HG03342 (cell line): ENCODE measurements at regions not wholly inside any gene's neighbourhood (a gene's known extent, or its start where the extent isn't known, plus 50 kb on each side); places are given as distances from the start of the nearest gene placed in this dataset.
"Not testable (repeated sequence)": the region's sequence is repeated elsewhere in the genome, so short reads cannot be mapped to it uniquely, and the experiment has no call there.

Experiments used
- ATAC-seq: cut with Tn5 transposase; IDR thresholded peaks from one replicate; pipeline ENCODE4 v1.9.1; 2021; ENCODE audit warnings: mild to moderate bottlenecking, moderate library complexity; ENCODE audit not compliant: unreplicated experiment

DNA sequence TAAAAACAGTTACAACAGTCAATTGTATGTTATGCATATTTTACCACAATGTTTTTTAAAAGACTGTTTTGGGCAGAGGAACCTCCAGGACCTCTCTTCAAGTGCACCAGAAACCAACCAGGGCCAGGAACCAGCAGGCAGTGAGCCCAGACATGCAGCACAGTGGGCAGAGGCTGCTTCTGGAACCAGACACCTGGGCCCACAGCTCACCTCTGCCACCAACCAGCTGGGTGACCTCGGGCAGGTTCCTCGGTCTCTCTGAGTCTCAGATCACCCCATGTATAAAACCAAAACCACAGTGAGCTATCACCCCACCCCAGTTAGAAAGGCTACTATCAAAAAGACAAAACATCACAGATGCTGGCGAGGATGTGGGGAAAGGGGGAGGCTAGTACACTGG lies 161.0 kb downstream of the C16orf95 start:
- ATAC-seq: no peak

DNA sequence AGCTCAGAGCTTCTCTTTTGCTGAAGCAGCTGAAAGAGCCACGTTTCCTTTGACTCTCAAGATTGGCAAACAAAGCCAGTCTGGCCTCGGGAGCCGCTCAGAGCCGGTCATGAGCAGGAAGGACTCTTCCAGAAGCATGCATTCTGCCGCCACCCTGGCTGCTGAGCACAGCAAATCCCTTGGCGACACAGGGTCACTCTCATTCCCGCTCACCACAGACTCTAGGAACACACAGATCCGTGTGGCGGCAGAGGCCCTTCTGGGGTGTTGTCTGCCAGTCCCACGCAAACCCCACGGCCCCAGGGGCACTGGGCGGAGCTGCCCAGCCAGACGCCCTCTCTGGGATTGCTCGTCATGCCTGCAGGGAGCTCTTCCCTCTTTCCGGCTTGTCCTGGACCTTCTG lies 157.0 kb downstream of the C16orf95 start:
- no peak for ATAC-seq

DNA sequence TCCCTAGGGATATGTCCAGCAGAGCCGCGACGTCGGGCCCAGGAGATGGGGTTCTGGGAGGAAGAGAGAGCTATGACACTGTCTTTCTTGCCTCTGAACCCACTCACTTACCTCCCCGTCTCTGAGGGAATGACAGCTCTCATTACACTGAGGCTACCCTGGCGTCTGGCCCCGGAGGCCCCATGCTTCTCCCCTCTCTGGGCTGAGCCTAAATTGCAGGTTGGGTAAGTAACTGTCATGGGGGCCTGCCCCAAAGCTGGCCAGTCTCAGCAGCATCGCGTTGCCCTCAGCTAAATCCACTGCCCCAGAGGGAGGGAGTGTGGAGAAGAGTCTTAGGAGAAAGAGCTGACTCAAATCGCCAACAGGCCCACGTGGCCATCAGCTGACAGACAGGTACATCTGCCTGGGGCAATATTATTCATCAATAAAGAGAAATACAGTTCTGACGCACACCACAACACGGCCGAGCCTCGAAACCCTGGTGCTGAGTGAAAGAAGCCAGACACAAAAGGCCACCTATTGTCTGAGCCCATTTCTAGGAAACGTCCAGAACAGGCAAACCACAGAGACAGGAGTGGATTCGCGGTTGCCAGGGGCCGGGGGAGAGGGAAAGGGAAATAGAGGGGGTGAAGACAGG lies 156.4 kb downstream of the C16orf95 start:
- ATAC-seq: no peak

DNA sequence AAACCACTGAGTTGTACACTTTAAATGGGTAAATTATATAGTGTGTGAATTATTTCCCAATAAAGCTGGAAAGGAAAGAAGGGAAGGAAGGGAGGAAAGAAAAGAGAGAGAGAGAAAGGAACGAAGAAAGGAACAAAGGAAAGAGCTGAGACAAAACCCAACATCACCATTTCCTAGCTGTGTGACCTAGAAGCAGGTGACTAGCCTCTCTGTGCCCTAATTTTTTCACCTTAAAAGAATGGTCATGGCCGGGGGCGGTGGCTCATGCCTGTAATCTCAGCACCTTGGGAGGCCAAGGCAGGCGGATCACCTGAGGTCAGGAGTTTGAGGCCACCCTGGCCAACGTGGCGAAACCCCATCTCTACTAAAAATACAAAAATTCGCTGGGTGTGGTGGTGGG lies 155.8 kb downstream of the C16orf95 start:
- ATAC-seq: not testable (repeated sequence)

DNA sequence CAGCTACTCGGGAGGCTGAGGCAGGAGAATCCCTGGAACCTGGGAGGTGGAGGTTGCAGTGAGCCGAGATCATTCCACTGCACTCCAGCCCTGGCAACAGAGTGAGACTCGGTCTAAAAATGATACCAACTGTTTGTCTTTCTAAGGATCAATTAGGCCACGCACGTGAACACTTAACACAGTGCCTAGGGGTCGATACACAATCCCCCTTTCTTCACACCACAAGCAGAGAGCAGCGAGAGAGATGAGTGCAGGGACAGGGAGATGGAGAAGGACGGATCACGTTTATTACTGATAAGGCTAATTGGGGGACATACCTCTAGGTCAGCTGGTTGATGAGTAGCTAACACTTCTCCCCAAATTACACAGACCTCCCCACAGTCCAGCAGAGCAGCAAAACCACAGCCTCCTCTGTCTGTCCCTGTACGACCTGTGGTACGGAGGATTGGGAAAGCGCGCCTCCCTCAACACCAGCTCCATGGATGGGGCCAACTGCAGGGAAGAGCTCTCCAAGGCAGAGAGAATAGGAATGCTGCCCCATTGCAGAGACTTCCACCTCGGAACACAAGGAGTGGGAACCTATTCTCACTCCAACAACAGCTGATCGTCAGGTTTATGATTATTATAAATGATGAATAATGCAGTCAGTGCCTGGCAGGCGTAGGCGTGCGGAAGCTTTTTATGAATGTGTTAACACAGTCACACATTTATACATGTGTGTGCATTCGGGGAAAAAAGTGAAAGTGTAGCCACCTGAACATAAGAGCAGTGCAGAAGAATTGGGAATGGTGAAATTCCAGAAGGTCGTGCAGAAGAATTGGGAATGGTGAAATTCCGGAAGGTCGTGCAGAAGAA lies 155.1 kb downstream of the C16orf95 start:
- ATAC-seq: no peak

DNA sequence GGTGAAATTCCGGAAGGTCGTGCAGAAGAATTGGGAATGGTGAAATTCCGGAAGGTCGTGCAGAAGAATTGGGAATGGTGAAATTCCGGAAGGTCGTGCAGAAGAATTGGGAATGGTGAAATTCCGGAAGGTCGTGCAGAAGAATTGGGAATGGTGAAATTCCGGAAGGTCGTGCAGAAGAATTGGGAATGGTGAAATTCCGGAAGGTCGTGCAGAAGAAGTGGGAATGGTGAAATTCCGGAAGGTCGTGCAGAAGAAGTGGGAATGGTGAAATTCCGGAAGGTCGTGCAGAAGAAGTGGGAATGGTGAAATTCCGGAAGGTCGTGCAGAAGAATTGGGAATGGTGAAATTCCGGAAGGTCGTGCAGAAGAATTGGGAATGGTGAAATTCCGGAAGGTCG lies 154.4 kb downstream of the C16orf95 start:
- ATAC-seq: not testable (repeated sequence)

DNA sequence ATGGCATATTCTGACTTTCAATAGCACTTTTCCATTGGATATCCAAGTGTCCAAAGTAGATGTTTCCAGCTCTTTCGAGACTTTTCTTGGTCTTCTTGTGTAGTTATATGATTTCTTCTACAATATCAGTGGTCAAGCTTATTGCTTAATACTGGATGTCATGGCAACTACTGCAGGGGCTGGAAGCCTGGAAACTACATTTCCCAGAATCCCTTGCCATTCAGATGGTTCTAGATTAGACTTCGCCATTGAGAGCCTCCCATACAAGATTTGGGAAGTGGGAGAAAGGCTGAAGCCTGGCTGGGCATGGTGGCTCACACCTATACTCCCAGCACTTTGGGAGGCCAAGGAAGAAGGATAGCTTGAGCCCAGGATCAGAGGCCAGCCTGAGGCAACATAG lies 153.6 kb downstream of the C16orf95 start:
- no peak for ATAC-seq

DNA sequence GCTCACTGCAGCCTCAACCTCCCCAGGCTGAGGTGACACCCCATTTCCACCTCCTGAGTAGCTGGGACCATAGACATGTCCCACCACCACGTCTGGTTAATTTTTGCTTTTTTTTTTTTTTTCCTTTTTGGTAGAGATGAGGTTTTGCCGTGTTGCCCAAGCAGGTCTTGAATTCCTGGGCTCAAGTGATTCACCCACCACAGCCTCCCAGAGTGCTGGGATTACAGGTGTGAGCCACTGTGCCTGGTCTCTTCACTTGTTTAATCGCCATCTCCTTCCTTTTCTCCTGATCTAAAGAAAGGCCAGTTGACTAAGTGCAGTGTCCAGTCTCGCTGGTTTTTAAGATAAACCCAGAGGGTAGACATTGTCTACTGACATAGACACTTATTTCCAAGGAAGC lies 152.0 kb downstream of the C16orf95 start:
- no peak for ATAC-seq

DNA sequence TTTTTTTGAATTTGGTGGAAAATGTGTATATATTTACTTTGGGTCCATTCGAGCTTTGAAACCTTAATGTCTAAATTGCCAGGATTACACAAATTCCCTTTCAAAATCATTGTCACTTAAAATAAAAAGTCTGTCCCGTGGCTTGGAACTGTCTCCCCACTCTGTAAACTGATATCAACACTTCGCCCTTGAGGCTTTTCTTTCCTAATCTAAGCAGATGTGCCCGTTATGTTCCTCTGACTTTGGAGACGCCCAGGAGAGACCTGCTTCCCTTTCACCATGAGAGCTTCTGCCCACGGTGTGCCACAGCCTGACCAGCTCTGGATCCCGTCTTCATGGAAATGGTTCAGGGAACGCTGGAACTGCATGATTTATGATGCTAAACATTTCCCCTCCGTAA lies 151.3 kb downstream of the C16orf95 start:
- ATAC-seq: no peak

DNA sequence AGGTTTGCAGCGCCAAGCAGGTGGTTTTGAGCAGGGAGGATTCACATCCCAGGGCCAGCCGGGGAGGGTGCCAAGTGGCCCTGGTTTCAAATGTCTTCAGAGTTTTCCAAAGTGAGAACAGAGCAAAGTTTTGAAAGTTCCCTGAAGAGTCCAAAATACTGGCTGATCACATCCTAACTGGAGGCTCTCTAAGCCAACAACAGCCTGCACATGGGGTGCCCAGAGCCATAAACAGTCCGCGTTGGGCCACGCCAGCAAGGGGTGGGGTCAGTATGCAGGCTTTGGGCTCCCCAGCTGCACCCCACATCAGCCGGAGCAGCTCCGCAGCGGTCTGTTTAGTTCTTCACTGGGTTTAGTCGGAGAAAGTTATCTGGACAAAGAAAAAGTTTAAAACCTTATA lies 150.9 kb downstream of the C16orf95 start:
- no peak for ATAC-seq

DNA sequence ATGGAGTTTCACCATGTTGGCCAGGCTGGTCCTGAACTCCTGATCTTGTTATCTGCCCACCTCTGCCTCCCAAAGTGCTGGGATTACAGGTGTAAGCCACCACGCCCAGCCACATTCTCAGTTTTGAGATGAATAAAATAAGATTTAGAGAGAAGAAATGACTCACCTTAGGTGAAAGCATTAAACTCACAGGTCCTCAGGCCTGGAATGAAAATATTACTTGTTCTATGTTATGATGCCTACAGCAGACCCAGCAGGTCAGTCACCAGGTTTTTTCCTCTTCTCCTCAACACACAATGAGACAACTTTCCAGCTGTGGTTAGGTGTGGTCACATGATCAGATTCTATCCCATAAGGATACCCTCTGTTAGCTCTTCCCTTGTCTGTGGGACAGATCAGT lies 150.3 kb downstream of the C16orf95 start:
- ATAC-seq: no peak

DNA sequence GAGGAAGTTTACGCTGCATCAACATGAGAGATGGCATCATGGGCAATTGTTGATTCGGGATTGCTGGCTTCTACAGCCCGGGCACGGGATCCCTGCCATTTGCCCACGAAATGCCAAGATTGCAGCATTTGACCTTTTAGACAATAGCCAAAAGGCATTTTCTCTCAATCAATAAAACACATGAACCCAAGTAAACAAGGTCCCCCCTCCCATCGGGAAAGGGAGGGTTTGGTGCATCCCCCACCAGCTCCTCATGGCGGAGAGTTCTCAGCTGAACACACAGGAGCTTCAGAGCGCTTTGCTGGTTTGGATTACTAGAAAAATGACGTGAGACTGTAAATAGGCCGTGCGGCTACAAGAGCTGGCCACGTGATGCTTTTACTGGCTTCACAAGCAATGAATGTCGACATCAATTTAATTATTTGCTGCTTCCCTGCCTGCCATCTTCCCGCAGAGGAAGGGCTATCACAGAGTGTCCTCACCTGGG lies 147.6 kb downstream of the C16orf95 start:
- no peak for ATAC-seq

DNA sequence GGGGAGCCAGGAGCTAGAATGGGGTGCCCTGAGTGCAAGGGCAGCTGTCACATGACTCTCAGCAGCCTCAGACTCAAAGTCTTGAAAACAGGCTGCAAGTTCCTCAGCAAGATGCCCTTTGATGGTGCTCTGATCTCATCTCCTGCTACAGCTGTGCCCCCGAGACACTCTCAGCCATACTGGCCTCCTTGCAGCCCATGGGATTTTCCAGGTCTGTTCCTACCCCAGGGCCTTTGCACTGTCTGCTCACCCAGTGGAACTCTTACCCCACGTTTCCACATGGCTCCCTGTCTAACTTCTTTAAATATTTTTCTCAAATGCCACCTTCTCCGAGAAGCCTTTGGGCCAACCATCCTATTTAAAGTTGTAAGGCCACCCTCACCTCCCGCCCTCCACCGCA lies 146.9 kb downstream of the C16orf95 start:
- no peak for ATAC-seq

DNA sequence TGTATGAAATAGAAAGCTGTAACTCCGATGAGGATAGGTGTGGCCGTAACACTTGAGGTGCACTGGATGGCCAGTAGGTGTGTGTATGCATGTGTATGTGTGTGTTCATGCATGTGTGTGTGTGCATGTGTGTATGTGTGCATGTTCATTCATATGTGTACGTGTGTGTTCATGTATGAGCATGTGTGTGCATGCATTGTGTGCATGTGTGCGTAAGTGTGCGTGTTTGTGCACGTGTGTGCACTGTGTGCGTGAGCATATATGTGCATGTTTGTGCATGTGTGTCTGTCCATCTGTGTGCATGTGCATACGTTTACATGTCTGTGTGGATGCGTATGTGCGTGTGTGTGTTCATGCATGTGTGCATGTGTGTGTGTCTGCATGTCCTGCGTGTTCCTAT lies 145.5 kb downstream of the C16orf95 start:
- ATAC-seq: no peak

DNA sequence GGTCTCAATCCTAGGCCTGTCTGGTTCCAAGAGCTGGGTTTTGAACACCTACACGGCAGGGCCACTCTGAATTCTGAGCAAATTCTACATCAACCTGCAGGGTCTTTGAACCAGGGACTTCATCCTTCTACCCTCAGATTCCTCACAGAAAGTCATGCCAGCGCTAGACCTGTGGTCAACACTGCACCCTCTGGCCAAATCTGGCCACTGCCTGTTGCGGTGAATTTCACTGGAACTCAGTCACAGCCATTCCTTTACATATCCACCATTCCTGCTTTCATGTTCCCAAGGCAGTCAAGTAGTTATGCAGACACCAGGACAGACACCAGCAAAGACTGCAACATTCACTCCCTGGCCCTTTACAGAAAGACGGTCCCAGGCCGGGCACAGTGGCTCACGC lies 144.6 kb downstream of the C16orf95 start:
- ATAC-seq: no peak

DNA sequence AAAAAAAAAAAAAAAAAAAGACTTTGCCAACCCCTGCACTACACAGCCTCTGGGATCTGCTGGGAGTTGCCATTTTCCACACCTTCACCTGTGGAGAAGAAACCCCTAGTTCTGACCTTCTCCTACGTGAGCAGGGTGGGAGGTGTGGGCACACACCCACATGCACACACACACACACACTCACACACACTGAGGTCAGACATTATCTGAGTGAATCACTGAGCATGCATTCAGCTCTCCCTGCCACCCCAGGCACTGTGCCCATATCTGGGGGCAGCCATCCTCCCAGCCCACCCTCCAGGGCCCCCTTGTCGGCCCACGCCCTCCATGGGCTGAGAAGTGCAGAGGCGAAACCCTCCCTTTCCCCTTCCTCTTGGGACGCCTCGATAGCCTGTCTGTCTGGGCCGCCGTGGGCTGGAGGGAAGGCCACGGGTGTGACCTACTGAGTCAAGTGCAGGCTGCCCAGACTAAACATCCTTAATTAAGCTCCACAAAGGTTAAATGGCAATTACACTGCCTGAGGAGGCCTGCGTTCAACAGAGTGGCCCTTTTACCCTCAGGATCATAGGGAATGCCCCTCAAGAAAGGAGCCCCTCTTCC lies 143.8 kb downstream of the C16orf95 start:
- no peak for ATAC-seq

DNA sequence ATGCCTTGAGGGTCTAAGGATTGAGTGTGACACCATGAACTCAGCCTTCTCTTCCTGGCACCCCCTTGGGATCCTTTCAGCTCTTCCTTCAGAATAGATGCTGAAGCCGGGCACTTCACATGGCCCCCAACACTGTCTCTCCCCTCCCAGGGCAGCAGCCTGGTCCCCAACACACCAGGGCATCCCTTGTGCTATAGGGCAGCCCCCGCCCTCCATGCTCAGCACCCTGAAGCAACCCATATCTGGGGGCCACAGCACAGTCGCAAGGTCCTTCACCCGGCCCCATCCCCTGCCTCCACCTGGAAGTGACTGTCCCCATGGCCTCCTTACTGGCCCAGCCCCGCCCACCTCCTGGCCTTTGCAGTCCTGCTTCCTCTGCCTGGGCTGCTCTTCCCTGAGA lies 143.1 kb downstream of the C16orf95 start:
- ATAC-seq: no peak

DNA sequence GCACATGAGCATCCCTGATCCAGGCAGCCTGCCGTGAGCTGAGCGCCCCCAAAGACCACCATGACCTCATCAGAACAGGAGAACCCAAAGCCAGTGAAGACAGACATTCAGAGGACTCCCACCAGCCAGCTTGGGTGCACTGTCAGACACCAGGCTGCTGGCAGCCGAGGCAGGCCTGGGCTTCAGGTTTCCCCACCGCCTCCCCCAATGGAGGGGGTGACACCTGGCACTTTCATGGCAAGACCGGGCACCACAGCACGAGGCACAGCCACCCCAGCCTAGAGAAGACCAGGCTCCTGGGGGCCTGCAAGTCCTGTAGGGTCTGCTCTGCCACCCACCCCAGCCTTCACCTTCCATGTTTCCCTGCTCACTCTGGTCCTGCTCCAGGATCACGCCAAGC lies 140.5 kb downstream of the C16orf95 start:
- ATAC-seq: no peak

DNA sequence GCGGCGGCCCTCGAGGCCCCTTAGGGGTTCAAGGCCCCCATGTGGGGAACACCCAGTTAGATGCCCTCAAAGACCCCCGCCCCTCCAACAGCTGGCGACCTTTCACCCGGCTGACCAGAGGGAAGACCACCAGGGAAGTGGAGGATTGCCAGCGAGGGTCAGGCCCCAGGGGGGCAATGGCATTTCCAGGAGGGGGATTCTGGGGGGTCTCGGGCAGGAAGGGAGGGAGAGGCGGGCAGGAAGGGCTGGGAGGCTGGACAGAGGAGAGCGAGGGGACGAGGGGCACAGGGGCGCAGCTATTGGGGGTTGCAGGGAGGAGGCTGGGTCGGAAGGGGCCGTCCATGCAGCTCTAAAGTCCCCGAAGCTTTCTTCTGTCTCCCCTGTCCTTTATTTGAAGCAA lies 139.5 kb downstream of the C16orf95 start:
- ATAC-seq: no peak

DNA sequence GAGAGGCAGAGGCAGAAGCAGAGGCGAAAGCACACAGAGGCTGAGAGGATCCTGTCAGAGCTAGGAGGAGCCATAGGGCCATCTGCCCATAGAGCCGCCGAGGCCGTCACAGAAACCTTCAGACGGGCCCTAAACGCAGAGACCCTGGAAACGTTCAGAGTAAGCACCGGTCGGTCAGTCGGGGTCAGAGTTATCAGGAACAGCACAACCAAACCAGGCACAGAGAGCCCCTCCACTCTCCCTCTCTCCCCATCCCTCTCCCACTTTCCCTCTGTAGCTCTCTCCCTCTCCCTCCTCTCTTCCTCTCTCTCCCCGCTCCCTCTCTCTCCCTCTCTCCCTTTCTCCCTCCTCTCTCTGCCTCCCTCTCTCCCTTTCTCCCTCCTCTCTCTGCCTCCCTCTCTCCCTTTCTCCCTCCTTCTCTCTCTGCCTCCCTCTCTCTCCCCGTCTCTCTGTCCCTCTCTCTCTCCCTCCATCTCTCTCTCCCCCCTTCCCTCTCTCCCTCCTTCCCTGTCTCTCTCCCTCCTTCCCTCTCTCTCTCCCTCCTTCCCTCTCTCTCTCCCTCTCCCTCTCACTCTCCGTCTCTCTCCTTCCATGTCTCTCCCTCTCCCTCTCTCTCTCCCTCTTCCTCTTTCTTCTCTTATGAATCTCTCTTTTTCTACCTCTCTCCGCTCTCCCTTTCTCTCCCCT lies 138.9 kb downstream of the C16orf95 start:
- no peak for ATAC-seq

DNA sequence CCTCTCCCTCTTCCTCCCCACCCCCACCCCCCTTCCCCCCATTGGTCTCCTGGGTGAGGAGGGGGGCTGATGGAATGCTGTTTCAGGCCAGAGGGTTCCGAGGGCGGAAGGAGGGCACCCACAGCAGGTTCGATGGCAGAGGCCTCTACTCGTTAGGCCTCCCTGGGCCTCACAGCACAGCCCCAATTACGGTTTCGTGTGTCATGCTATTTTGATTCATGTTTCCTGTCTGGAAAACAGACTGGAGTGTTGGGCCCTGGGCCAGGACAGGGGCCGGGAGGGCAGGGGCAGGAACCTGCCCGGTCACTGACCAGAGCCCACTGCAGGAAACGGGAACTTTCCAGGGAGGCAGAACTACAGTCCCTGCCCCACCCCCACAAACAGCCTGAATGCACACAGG lies 138.2 kb downstream of the C16orf95 start:
- no peak for ATAC-seq
